CD14-positive monocyte (primary cell): ENCODE measurements at regions not wholly inside any gene's neighbourhood (a gene's known extent, or its start where the extent isn't known, plus 50 kb on each side); places are given as distances from the start of the nearest gene placed in this dataset.
A peak's percentile ranks its signal among the peaks of the same experiment; 100 is the strongest.

Experiments used
- DNase-seq, 3 donors: peaks; one replicate each; pipeline ENCODE4 v3.0.0-alpha.2; 2011 to 2022
- H2AFZ ChIP-seq: 2 replicates; pipeline ENCODE4 v1.6.0; 2012; ENCODE audit warnings: mild to moderate bottlenecking, low read depth, low read length, inconsistent platforms; ENCODE audit not compliant: insufficient read depth, poor library complexity, severe bottlenecking
- H3K27ac ChIP-seq, 2 donors: 1 replicate in 1 of 2; 2 replicates in 1 of 2; pipeline ENCODE4 v1.5.1; 2012 to 2013; ENCODE audit warnings: low read length in 2 of 2, control low read depth in 1 of 2, inconsistent platforms in 1 of 2, low read depth in 1 of 2, mild to moderate bottlenecking in 1 of 2
- H3K27me3 ChIP-seq, 2 donors: one replicate each; pipeline versions ENCODE4 v1.6.0 to v1.6.1; 2011 to 2013; ENCODE audit warnings: low read length in 2 of 2; ENCODE audit not compliant: control insufficient read depth in 2 of 2, insufficient read depth in 2 of 2
- H3K36me3 ChIP-seq, 2 donors: replicated peaks in 1 of 2; 1 replicate in 1 of 2; 2 replicates in 1 of 2; pipeline versions ENCODE4 v1.5.1 to v1.6.1; 2012 to 2013; ENCODE audit warnings: low read length in 2 of 2, control low read depth in 1 of 2, inconsistent platforms in 1 of 2, mild to moderate bottlenecking in 1 of 2; ENCODE audit not compliant: insufficient read depth in 2 of 2, control insufficient read depth in 1 of 2
- H3K4me1 ChIP-seq, 2 donors: 1 replicate in 1 of 2; 2 replicates in 1 of 2; pipeline versions ENCODE4 v1.5.1 to v1.6.1; 2012 to 2013; ENCODE audit warnings: low read length in 2 of 2, control low read depth in 1 of 2, inconsistent platforms in 1 of 2, mild to moderate bottlenecking in 1 of 2, moderate library complexity in 1 of 2; ENCODE audit not compliant: insufficient read depth in 2 of 2, control insufficient read depth in 1 of 2
- H3K4me2 ChIP-seq: replicated peaks from 2 replicates; pipeline ENCODE3; 2012; ENCODE audit warnings: low read length, moderate library complexity, mild to moderate bottlenecking; ENCODE audit not compliant: poor library complexity, severe bottlenecking; ENCODE audit errors: extremely low read depth
- H3K4me3 ChIP-seq, 3 experiments: fragments of 200-600 bp in 1 of 3; sonication (generic) in 1 of 3; replicated peaks in 1 of 3; 1 replicate in 2 of 3; 2 replicates in 1 of 3; pipeline ENCODE4 v1.5.1; 2011 to 2013; ENCODE audit warnings: low read length in 3 of 3, mild to moderate bottlenecking in 3 of 3, control low read depth in 2 of 3, low read depth in 2 of 3, inconsistent platforms in 1 of 3, moderate library complexity in 1 of 3
- H3K79me2 ChIP-seq: 2 replicates; pipeline ENCODE4 v1.6.0; 2012; ENCODE audit warnings: mild to moderate bottlenecking, control low read depth, inconsistent platforms, low read length, moderate library complexity; ENCODE audit not compliant: insufficient read depth
- H3K9ac ChIP-seq: 2 replicates; pipeline ENCODE4 v1.6.0; 2017; ENCODE audit warnings: low read length, mild to moderate bottlenecking; ENCODE audit not compliant: insufficient read depth, poor library complexity, severe bottlenecking
- H3K9me3 ChIP-seq, 2 donors: replicated peaks in 1 of 2; 1 replicate in 1 of 2; 2 replicates in 1 of 2; pipeline versions ENCODE4 v1.5.1 to v1.6.1; 2012 to 2013; ENCODE audit warnings: low read length in 2 of 2, control low read depth in 1 of 2; ENCODE audit not compliant: control insufficient read depth in 1 of 2, insufficient read depth in 1 of 2
- H4K20me1 ChIP-seq: 2 replicates; pipeline ENCODE4 v1.6.0; 2012; ENCODE audit warnings: mild to moderate bottlenecking, low read length, control low read depth, moderate library complexity; ENCODE audit not compliant: insufficient read depth
- H3K27ac Mint-ChIP-seq, 7 donors: one replicate each; pipeline ENCODE4 v1.8.0; 2020; ENCODE audit warnings: mild to moderate bottlenecking in 7 of 7, mixed read lengths in 7 of 7, moderate library complexity in 6 of 7, inconsistent platforms in 2 of 7
- H3K27me3 Mint-ChIP-seq, 3 donors: one replicate each; pipeline ENCODE4 v1.8.0; 2021 to 2022; ENCODE audit warnings: low read depth in 3 of 3, mild to moderate bottlenecking in 3 of 3, mixed read lengths in 3 of 3, moderate library complexity in 3 of 3, inconsistent platforms in 1 of 3
- H3K36me3 Mint-ChIP-seq, 2 donors: one replicate each; pipeline ENCODE4 v1.8.0; 2020; ENCODE audit warnings: mixed read lengths in 2 of 2, inconsistent platforms in 1 of 2, mild to moderate bottlenecking in 1 of 2
- H3K4me1 Mint-ChIP-seq: one replicate; pipeline ENCODE4 v1.8.0; 2020; ENCODE audit warnings: mild to moderate bottlenecking, mixed read lengths
- H3K4me3 Mint-ChIP-seq, 2 donors: one replicate each; pipeline ENCODE4 v1.8.0; 2020; ENCODE audit warnings: mild to moderate bottlenecking in 2 of 2, mixed read lengths in 2 of 2, moderate library complexity in 1 of 2
- H3K9me3 Mint-ChIP-seq, 7 donors: one replicate each; pipeline ENCODE4 v1.8.0; 2020 to 2022; ENCODE audit warnings: mixed read lengths in 7 of 7, mild to moderate bottlenecking in 6 of 7, moderate library complexity in 6 of 7, inconsistent platforms in 2 of 7
- WGBS: methylation state at CpG from one replicate; pipeline ENCODE4 v1.1.5; 2013; ENCODE audit warnings: missing lambda C conversion rate; ENCODE audit not compliant: insufficient coverage; 5-methylcytosine and 5-hydroxymethylcytosine counted together
- intact Hi-C, 2 donors: fragments of 100-400 bp; cut with micrococcal nuclease; formaldehyde crosslinking; loops; one replicate each; pipeline versions ENCODE4 v1.15.0 to v1.15.1; 2023
- TF ChIP-seq, protein P1 (sequence below): fragments of 200-600 bp; IDR thresholded peaks from one replicate; pipeline ENCODE4 v1.8.0; 2022; ENCODE audit warnings: antibody characterized with exemption, mild to moderate bottlenecking

DNA sequence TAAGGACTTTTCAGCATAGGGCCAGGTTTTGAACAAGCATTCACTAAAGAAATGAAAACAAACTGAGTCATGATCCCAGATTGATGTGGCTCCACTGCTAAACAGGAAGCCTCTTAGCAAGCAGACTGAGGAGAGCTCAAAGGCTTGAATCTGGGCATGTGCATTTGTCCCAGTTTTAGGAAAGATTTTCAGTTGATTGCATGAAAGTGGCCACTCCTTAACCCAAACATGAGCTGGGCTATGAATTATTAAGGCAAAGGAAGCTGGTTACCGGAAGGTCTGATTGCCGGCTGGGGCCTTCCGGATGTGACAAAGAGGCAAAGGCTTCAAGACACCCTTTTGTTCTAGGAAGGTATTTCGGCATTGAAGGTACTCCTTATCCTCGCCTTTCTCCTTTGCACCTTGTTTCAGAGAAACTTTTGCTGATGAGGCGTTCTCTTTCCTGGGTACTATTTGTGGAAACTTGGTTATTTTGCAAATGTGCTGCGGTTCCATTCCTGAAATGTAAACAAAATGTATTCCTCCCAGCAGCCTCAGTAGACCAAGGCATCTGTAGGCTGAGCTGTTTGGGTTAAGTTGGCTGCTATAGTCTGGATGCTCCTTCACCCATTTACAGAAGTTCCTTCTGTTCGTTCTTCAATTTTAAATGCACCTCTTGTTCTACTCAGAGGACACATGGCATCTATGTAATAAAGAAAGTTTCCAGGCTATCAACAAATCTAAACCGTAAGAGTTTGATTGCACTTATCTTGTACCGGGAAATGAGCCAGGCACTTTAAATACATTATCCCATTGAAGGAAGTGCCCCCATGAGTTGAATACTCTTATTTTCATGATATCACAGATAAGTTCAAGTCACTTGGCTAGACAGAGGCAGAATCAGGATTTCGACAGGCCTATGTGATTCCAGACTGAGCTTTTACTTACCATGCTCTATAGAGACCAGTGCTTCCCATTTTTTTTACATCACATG is 115.6 kb upstream of the METAP2 start:
- Mint-ChIP-seq H3K4me1 (no peaks in the 10 kb centered on the region), H3K27ac (peak overlapping the region in 1 of 7 donors; percentile 1), H3K9me3 (peaks cover 0 to 2% (median 0%) of the 10 kb centered on the region in 7 donors), H3K36me3 (no peaks in the 10 kb centered on the region), H3K4me3 (no peak overlapping the region), H3K27me3 (peaks cover 0 to 4% (median 1%) of the 10 kb centered on the region in 3 donors)
- Histone ChIP-seq H3K27me3 (no peaks in the 10 kb centered on the region), H3K9ac (no peak overlapping the region), H3K79me2 (no peaks in the 10 kb centered on the region), H3K4me3 (no peak overlapping the region), H3K9me3 (no peaks in the 10 kb centered on the region), H3K36me3 (no peaks in the 10 kb centered on the region), H4K20me1 (no peaks in the 10 kb centered on the region), H3K4me2 (no peak overlapping the region), H3K27ac (no peak overlapping the region), H3K4me1 (no peaks in the 10 kb centered on the region), H2AFZ (no peak overlapping the region)
- 50% methylated on average over 2 of the region's 11 CpGs for WGBS
- intact Hi-C loops: no loop called here
- TF ChIP-seq, protein P1, sequence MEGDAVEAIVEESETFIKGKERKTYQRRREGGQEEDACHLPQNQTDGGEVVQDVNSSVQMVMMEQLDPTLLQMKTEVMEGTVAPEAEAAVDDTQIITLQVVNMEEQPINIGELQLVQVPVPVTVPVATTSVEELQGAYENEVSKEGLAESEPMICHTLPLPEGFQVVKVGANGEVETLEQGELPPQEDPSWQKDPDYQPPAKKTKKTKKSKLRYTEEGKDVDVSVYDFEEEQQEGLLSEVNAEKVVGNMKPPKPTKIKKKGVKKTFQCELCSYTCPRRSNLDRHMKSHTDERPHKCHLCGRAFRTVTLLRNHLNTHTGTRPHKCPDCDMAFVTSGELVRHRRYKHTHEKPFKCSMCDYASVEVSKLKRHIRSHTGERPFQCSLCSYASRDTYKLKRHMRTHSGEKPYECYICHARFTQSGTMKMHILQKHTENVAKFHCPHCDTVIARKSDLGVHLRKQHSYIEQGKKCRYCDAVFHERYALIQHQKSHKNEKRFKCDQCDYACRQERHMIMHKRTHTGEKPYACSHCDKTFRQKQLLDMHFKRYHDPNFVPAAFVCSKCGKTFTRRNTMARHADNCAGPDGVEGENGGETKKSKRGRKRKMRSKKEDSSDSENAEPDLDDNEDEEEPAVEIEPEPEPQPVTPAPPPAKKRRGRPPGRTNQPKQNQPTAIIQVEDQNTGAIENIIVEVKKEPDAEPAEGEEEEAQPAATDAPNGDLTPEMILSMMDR: no peak
- no peak for DNase-seq

DNA sequence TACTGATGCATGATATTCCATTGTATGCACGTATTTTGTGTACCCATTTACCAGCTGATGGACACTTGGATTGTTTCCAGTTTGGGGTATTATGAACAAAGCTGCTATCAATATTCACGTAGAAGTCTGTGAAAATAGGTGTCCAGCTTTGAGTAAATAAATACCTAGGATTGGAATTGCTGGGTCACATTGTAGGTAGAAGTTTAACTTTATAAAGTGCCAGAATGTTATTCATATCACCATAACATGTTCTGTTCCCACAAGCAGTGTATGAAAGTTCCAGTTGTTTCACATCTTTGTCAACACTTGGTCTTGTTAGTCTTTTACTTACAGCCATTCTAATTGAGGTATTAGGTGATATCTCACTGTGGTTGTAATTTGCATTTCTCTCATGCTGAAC is 108.0 kb upstream of the METAP2 start:
- Mint-ChIP-seq H3K27me3 (peaks cover 0 to 5% (median 0%) of the 10 kb centered on the region in 3 donors), H3K27ac (no peak overlapping the region), H3K4me1 (no peaks in the 10 kb centered on the region), H3K4me3 (no peak overlapping the region), H3K9me3 (no peaks in the 10 kb centered on the region), H3K36me3 (no peaks in the 10 kb centered on the region)
- Histone ChIP-seq H2AFZ (no peak overlapping the region), H4K20me1 (no peaks in the 10 kb centered on the region), H3K27ac (no peak overlapping the region), H3K27me3 (no peaks in the 10 kb centered on the region), H3K4me2 (no peak overlapping the region), H3K79me2 (no peaks in the 10 kb centered on the region), H3K4me1 (no peaks in the 10 kb centered on the region), H3K36me3 (no peaks in the 10 kb centered on the region), H3K9ac (no peak overlapping the region), H3K9me3 (no peaks in the 10 kb centered on the region), H3K4me3 (no peak overlapping the region)
- intact Hi-C loops: no loop called here
- TF ChIP-seq, protein P1: no peak
- DNase-seq: no peak
- WGBS: 100% methylated on average over 2 of the region's 2 CpGs
